ENCODE measurements at regions not wholly inside any gene's neighbourhood (a gene's known extent, or its start where the extent isn't known, plus 50 kb on each side); places are given as distances from the start of the nearest gene placed in this dataset.

- DNase-seq, result no peak
- Mint-ChIP-seq H3K27ac (ENCODE audit: unreplicated experiment) (no peak overlapping the region), H3K9me3 (ENCODE audit: unreplicated experiment) (no peaks in the 10 kb centered on the region), H3K4me3 (ENCODE audit: unreplicated experiment) (no peak overlapping the region), H3K27me3 (ENCODE audit: insufficient read depth, unreplicated experiment) (no peaks in the 10 kb centered on the region), H3K4me1 (ENCODE audit: low read depth, unreplicated experiment) (no peaks in the 10 kb centered on the region), H3K36me3 (ENCODE audit: insufficient read depth, unreplicated experiment) (no peaks in the 10 kb centered on the region)
- Histone ChIP-seq H3K36me3 (ENCODE audit: control insufficient read depth, insufficient read depth, low read length) (no peaks in the 10 kb centered on the region), H3K4me1 (no peaks in the 10 kb centered on the region), H3K9me3 (no peaks in the 10 kb centered on the region), H3K27me3 (replicated peaks; ENCODE audit: control insufficient read depth, insufficient read depth, low read length) (no peaks in the 10 kb centered on the region), H3K4me3 (ENCODE audit: low read depth, low read length) (no peak overlapping the region)
- intact Hi-C loops (cut with micrococcal nuclease; ENCODE audit: unreplicated experiment), result no loop called here
- BruUV-seq (replicated peaks), result no TSS peak
- TF ChIP-seq, protein P1, sequence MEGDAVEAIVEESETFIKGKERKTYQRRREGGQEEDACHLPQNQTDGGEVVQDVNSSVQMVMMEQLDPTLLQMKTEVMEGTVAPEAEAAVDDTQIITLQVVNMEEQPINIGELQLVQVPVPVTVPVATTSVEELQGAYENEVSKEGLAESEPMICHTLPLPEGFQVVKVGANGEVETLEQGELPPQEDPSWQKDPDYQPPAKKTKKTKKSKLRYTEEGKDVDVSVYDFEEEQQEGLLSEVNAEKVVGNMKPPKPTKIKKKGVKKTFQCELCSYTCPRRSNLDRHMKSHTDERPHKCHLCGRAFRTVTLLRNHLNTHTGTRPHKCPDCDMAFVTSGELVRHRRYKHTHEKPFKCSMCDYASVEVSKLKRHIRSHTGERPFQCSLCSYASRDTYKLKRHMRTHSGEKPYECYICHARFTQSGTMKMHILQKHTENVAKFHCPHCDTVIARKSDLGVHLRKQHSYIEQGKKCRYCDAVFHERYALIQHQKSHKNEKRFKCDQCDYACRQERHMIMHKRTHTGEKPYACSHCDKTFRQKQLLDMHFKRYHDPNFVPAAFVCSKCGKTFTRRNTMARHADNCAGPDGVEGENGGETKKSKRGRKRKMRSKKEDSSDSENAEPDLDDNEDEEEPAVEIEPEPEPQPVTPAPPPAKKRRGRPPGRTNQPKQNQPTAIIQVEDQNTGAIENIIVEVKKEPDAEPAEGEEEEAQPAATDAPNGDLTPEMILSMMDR (IDR thresholded peaks at IDR 0.05; ENCODE audit: insufficient read depth in 1 of 2, low read depth in 1 of 2, low read length in 1 of 2, severe bottlenecking in 1 of 2, unreplicated experiment in 1 of 2), result no peak
- ChIA-PET CTCF (no interaction called here), POLR2A (no interaction called here)
These were observed 233.6 kb upstream of the GATB start for GRCh38 chr4:151994429-151994828.

DNA sequence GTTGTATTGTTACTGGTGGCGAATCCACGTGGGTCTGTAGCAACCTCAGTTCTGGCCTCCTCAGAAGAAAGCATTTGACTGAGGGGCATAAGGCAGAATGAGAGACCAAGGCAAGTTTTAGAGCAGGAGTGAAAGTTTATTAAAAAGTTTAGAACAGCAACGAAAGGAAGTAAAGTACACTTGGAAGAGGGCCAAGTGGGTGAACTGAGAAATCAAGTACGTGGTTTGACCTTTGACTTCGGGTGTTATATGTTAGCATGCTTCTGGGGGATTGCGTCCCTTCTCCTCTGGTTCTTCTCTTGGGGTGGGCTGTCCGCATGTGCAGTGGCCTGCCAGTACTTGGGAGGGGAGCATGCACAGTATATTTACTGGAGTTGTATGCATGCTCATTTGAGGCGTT lies 232.7 kb upstream of the GATB start:
- DNase-seq, result no peak
- BruUV-seq (replicated peaks), result no TSS peak
- intact Hi-C loops (cut with micrococcal nuclease; ENCODE audit: unreplicated experiment), result no loop called here
- Mint-ChIP-seq H3K9me3 (ENCODE audit: unreplicated experiment) (no peaks in the 10 kb centered on the region), H3K27ac (ENCODE audit: unreplicated experiment) (no peak overlapping the region), H3K36me3 (ENCODE audit: insufficient read depth, unreplicated experiment) (no peaks in the 10 kb centered on the region), H3K4me1 (ENCODE audit: low read depth, unreplicated experiment) (no peaks in the 10 kb centered on the region), H3K27me3 (ENCODE audit: insufficient read depth, unreplicated experiment) (no peaks in the 10 kb centered on the region), H3K4me3 (ENCODE audit: unreplicated experiment) (no peak overlapping the region)
- H3K36me3 ChIP-seq (ENCODE audit: control insufficient read depth, insufficient read depth, low read length), result no peaks in the 10 kb centered on the region
- no peaks in the 10 kb centered on the region for H3K27me3 ChIP-seq (replicated peaks; ENCODE audit: control insufficient read depth, insufficient read depth, low read length)
- TF ChIP-seq, protein P1 (IDR thresholded peaks at IDR 0.05; ENCODE audit: insufficient read depth in 1 of 2, low read depth in 1 of 2, low read length in 1 of 2, severe bottlenecking in 1 of 2, unreplicated experiment in 1 of 2), result no peak
- no peaks in the 10 kb centered on the region for H3K4me1 ChIP-seq
- ChIA-PET CTCF (no interaction called here), POLR2A (interaction anchor here (0.5 kb wide), 1 partner anchor 13 kb away, joined by 3 read pairs; no protein-coding TSS in a partner anchor)
- H3K4me3 ChIP-seq (ENCODE audit: low read depth, low read length), result no peak overlapping the region
- no peaks in the 10 kb centered on the region for H3K9me3 ChIP-seq

DNA sequence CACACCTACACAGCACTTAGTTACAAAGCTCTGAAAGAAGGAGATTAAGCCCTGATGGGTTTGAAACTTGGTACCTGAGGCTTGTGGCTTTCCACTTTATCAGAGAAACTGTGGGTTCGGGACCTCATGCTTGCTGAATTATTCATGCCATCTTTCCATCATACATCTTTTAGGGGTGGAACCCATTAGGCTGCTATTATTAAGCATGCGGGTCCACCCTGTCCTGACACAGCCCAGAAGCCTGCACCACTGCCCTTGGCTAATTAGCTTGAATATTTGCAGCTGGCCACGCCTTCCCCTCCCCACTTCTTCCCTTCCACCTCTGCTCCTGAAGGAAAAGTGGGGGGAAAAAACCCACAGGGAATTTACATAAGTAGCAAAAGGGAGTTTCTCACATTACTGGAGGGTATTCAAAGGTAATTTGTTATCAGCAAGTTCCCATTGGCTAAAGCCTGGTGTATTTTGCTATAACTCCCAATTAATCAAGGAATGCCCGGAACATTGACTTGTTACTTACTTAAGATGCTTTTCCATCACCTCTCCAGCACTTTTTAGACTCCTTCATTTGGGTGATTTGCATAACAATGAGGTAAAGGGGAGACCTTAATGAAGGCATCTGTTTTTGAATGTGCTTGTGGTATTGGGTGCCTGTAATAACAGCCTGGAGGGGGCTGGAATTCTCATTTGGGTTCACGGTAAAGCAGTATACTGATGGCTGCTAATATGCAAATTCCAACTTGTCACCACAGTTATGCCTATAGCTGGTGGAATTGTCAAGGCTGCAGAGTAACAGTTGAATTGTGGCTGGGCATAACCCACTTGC lies 231.7 kb upstream of the GATB start:
- H3K9me3 ChIP-seq, result no peaks in the 10 kb centered on the region
- CTCF ChIA-PET, result no interaction called here
- BruUV-seq (replicated peaks), result no TSS peak
- no peak overlapping the region for H3K4me3 Mint-ChIP-seq (ENCODE audit: unreplicated experiment)
- H3K36me3 ChIP-seq (ENCODE audit: control insufficient read depth, insufficient read depth, low read length), result no peaks in the 10 kb centered on the region
- H3K4me1 ChIP-seq, result peaks cover 5% of the 10 kb centered on the region; the same call in 1 of the 2 replicates
- no peaks in the 10 kb centered on the region for H3K36me3 Mint-ChIP-seq (ENCODE audit: insufficient read depth, unreplicated experiment)
- intact Hi-C loops (cut with micrococcal nuclease; ENCODE audit: unreplicated experiment), result no loop called here
- no peak overlapping the region for H3K27ac Mint-ChIP-seq (ENCODE audit: unreplicated experiment)
- H3K27me3 Mint-ChIP-seq (ENCODE audit: insufficient read depth, unreplicated experiment), result no peaks in the 10 kb centered on the region
- DNase-seq, result no peak
- H3K9me3 Mint-ChIP-seq (ENCODE audit: unreplicated experiment), result no peaks in the 10 kb centered on the region
- no peaks in the 10 kb centered on the region for H3K27me3 ChIP-seq (replicated peaks; ENCODE audit: control insufficient read depth, insufficient read depth, low read length)
- POLR2A ChIA-PET, result no interaction called here
- H3K4me3 ChIP-seq (ENCODE audit: low read depth, low read length), result no peak overlapping the region
- no peaks in the 10 kb centered on the region for H3K4me1 Mint-ChIP-seq (ENCODE audit: low read depth, unreplicated experiment)
- TF ChIP-seq, protein P1 (IDR thresholded peaks at IDR 0.05; ENCODE audit: insufficient read depth in 1 of 2, low read depth in 1 of 2, low read length in 1 of 2, severe bottlenecking in 1 of 2, unreplicated experiment in 1 of 2), result no peak

Data from Caco-2 (cell line).